HAP-1 (cell line): ENCODE measurements at regions not wholly inside any gene's neighbourhood (a gene's known extent, or its start where the extent isn't known, plus 50 kb on each side); places are given as distances from the start of the nearest gene placed in this dataset.
"Not testable (repeated sequence)": the region's sequence is repeated elsewhere in the genome, so short reads cannot be mapped to it uniquely, and the experiment has no call there.

Source experiments
- DNase-seq, 2 experiments: peaks; one replicate each; pipeline ENCODE4 v3.0.0-alpha.2; 2016 to 2020; ENCODE audit warnings: low spot score in 2 of 2
- H3K27me3 ChIP-seq: fragments of 250-450 bp; sonication (Bioruptor Pico); 2 replicates; pipeline ENCODE4 v1.5.1; 2020; ENCODE audit warnings: low read depth, mild to moderate bottlenecking, moderate library complexity
- H3K36me3 ChIP-seq: fragments of 250-450 bp; sonication (Bioruptor Pico); replicated peaks from 2 replicates; pipeline ENCODE4 v1.5.1; 2020; ENCODE audit warnings: mild to moderate bottlenecking
- H3K4me1 ChIP-seq: fragments of 250-450 bp; sonication (Bioruptor Pico); 2 replicates; pipeline ENCODE4 v1.5.1; 2020; ENCODE audit warnings: mild to moderate bottlenecking
- H3K4me3 ChIP-seq: fragments of 250-450 bp; sonication (Bioruptor Pico); 2 replicates; pipeline ENCODE4 v1.5.1; 2020; ENCODE audit warnings: mild to moderate bottlenecking, moderate library complexity
- H3K9me3 ChIP-seq: fragments of 250-450 bp; sonication (Bioruptor Pico); 2 replicates; pipeline ENCODE4 v1.5.1; 2020; ENCODE audit warnings: mild to moderate bottlenecking, moderate library complexity
- in situ Hi-C: fragments of 300-500 bp; cut with MboI; formaldehyde crosslinking; loops from 3 replicates; pipeline ENCODE4 v1.14.3; 2020; ENCODE audit warnings: low sequenced_read_pairs, inconsistent platforms, mixed read lengths

DNA sequence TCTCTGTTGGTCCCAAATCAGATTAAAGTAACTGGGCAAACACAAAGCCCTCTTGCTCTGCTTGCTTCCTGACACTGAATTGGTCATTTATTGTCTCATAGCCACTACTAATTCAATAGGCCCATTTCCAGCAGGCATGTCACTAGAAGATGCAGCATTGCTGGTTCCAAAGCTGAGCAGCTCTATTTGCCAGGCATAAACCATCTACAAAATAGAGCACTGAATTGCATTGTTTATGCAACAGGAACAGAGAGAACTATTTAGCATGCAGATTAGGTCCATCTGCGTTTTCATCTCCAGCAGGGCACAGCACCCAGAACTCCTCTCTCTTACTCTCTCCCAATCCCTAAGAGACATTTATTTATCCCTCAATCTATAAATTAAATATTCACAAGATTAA, 227.6 kb downstream of the SUCLG1 start:
- in situ Hi-C loops = no loop called here
- H3K4me3 ChIP-seq = no peak overlapping the region
- no peaks in the 10 kb centered on the region for H3K36me3 ChIP-seq
- H3K27me3 ChIP-seq = no peaks in the 10 kb centered on the region
- DNase-seq = no peak
- no peaks in the 10 kb centered on the region for H3K4me1 ChIP-seq
- H3K9me3 ChIP-seq = no peaks in the 10 kb centered on the region

DNA sequence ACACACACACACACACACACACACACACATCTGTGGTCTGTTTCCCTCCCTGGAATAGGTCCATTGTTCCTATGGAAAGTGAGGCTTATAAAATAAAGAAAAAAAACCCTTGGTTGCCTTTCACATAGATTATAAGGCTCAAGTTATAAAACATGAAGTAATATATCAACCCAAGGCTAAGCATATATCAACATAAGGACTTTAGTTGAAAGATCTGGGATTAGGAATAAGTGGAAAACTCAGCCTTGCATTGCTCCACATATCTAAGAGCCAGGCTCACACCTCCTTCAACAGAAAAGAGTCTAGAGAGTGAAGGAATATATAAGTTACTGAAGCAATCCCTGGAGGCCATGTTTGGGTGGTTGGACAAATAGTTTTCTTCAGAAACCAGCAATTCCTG, 235.0 kb downstream of the SUCLG1 start:
- Histone ChIP-seq H3K4me3 (no peak overlapping the region), H3K27me3 (no peaks in the 10 kb centered on the region), H3K36me3 (no peaks in the 10 kb centered on the region), H3K4me1 (no peaks in the 10 kb centered on the region), H3K9me3 (no peaks in the 10 kb centered on the region)
- no peak for DNase-seq
- in situ Hi-C loops = no loop called here

DNA sequence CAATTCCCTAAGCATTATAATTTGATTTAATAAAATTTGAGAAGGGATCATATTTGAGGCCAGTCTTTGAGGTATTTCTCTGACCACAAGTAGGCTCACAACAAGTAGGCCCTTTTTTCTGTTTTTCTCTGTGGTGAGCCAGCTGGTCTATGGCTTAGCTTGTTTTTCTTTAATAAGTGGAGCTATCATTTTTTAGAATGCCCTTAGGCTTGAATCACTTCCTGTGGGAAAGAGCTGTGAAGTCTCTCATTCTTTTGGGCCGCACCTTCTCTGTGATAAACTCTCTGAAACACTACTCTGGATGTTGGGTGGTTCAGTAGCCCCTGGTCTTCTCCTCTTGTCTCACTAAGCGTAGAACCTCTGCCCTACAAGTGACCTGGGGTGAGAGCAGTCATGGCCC, 235.9 kb downstream of the SUCLG1 start:
- no peaks in the 10 kb centered on the region for H3K36me3 ChIP-seq
- no peak overlapping the region for H3K4me3 ChIP-seq
- H3K4me1 ChIP-seq = no peaks in the 10 kb centered on the region
- no peaks in the 10 kb centered on the region for H3K27me3 ChIP-seq
- H3K9me3 ChIP-seq = no peaks in the 10 kb centered on the region
- no peak for DNase-seq
- in situ Hi-C loops = no loop called here

DNA sequence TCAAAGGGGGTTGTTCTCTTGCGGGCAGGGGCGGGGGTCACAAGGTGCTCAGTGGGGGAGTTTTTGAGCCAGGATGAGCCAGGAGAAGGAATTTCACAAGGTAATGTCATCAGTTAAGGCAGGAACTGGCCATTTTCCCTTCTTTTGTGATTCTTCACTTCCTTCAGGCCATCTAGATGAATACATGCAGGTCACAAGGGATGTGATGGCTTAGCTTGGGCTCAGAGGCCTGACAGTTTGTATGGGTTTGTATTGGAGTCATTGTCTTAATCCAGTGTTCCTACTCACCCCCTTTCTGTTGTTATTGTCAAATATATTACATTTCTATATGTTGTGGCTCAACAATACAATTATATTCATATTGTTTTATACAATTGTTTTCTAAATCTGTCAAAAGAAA, 238.0 kb downstream of the SUCLG1 start:
- H3K9me3 ChIP-seq, H3K4me3 ChIP-seq, H3K27me3 ChIP-seq, H3K4me1 ChIP-seq, in situ Hi-C loops, DNase-seq, H3K36me3 ChIP-seq: not testable (repeated sequence)

GRCh38 chr2:84217456-84217855, 241.6 kb downstream of the SUCLG1 start:
- Histone ChIP-seq H3K4me1 (no peaks in the 10 kb centered on the region), H3K9me3 (no peaks in the 10 kb centered on the region), H3K36me3 (no peaks in the 10 kb centered on the region), H3K27me3 (no peaks in the 10 kb centered on the region), H3K4me3 (no peak overlapping the region)
- no peak for DNase-seq
- in situ Hi-C loops = no loop called here

GRCh38 chr2:84214455-84214854, 244.6 kb downstream of the SUCLG1 start:
- in situ Hi-C loops = no loop called here
- no peaks in the 10 kb centered on the region for H3K9me3 ChIP-seq
- no peak overlapping the region for H3K4me3 ChIP-seq
- no peaks in the 10 kb centered on the region for H3K36me3 ChIP-seq
- H3K4me1 ChIP-seq = no peaks in the 10 kb centered on the region
- DNase-seq = no peak
- no peaks in the 10 kb centered on the region for H3K27me3 ChIP-seq

- Histone ChIP-seq H3K4me3 (no peak overlapping the region), H3K4me1 (no peaks in the 10 kb centered on the region), H3K9me3 (no peaks in the 10 kb centered on the region), H3K36me3 (no peaks in the 10 kb centered on the region), H3K27me3 (no peaks in the 10 kb centered on the region)
- DNase-seq = no peak
- in situ Hi-C loops = no loop called here
Observed at GRCh38 chr2:84212611-84213314, 246.3 kb downstream of the SUCLG1 start.

GRCh38 chr2:84209941-84210340, 249.1 kb downstream of the SUCLG1 start:
- no peaks in the 10 kb centered on the region for H3K4me1 ChIP-seq
- no peaks in the 10 kb centered on the region for H3K9me3 ChIP-seq
- no peaks in the 10 kb centered on the region for H3K36me3 ChIP-seq
- H3K27me3 ChIP-seq = no peaks in the 10 kb centered on the region; the same call in 1 of the 2 replicates
- in situ Hi-C loops = no loop called here
- no peak for DNase-seq
- no peak overlapping the region for H3K4me3 ChIP-seq

DNA sequence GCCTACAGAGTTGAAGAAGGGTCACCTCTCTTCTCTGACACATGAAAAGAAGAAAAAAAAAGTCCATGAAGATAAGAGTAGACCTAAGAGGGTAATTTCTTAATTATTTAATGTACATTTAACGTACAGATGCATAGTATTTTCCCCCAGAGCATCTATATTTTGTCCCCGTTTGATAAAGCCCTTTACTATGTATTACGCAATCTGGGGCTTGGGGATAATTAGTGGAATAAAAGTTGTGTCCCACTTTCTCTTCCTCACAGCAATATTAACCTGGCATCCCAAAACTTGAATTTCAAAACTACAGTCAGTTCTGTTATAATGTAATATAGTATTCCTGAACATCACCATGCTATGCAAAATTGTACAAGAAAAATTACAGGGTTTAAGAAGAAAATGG, 254.1 kb downstream of the SUCLG1 start:
- no peak overlapping the region for H3K4me3 ChIP-seq
- H3K4me1 ChIP-seq = no peaks in the 10 kb centered on the region
- no peaks in the 10 kb centered on the region for H3K9me3 ChIP-seq
- DNase-seq = no peak
- in situ Hi-C loops = no loop called here
- no peaks in the 10 kb centered on the region for H3K36me3 ChIP-seq
- H3K27me3 ChIP-seq = no peaks in the 10 kb centered on the region; the same call in 1 of the 2 replicates

DNA sequence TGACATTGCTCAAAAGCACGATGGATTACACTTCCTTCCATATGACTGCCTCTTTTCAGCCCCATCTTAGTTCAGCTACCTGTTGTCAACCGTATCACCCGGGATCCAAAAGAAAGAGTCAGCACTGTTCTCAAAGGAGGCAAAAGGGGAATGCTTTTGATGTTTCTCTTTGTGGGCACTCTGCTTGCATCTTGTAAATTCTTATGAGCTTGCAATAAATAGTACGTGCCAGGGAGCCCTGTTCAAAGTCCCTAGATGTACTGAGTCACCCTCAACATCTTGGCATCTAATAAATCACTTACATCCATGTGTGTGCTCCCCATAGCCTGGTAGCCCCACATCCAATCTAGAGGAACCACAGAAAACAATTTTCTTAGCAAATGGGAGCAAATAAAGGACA, 256.9 kb downstream of the SUCLG1 start:
- Histone ChIP-seq H3K4me1 (no peaks in the 10 kb centered on the region), H3K9me3 (no peaks in the 10 kb centered on the region), H3K4me3 (no peak overlapping the region), H3K27me3 (no peaks in the 10 kb centered on the region; the same call in 1 of the 2 replicates), H3K36me3 (no peaks in the 10 kb centered on the region)
- no peak for DNase-seq
- in situ Hi-C loops = no loop called here

DNA sequence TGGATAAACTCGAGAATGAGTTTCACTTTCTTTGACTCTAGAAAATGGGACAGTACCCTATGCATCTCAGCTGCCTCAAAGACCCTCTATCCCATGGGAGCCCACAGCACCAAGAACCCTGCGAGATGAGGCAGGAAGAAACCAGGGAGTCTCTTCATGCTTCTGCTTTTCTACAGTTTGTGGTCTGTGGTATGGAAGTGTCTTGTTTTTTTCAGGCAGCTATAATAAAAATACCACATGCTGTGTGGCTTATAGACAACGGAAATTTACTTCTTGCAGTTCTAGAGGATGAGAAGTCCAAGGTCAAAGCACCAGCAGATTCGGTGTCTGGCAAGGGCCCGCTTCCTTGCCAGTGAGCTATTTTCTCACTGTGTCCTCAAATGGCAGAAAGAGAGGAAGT, 257.9 kb downstream of the SUCLG1 start:
- H3K4me1 ChIP-seq = no peaks in the 10 kb centered on the region
- H3K36me3 ChIP-seq = no peaks in the 10 kb centered on the region
- in situ Hi-C loops = no loop called here
- no peaks in the 10 kb centered on the region for H3K9me3 ChIP-seq
- no peak overlapping the region for H3K4me3 ChIP-seq
- DNase-seq = no peak
- no peaks in the 10 kb centered on the region for H3K27me3 ChIP-seq

DNA sequence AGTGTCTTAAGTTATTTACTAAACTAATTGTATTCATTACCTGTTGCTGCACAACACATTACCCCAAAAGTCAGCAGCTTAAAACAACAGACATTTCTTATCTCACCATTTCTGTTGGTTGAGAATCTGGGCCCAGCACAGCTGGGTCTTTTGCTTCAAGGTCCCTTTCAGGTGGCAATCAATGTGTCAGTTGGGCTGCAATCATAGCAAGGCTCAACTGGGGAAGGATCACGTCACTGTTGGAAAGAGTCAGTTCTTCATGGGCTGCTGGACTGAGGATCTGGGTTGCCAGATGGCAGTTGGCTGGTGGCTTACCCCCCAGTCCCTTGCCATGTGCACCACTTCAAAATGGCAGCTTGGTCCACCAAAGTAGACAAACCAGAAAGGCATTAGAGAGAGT, 261.2 kb downstream of the SUCLG1 start:
- in situ Hi-C loops = no loop called here
- H3K27me3 ChIP-seq = no peaks in the 10 kb centered on the region

DNA sequence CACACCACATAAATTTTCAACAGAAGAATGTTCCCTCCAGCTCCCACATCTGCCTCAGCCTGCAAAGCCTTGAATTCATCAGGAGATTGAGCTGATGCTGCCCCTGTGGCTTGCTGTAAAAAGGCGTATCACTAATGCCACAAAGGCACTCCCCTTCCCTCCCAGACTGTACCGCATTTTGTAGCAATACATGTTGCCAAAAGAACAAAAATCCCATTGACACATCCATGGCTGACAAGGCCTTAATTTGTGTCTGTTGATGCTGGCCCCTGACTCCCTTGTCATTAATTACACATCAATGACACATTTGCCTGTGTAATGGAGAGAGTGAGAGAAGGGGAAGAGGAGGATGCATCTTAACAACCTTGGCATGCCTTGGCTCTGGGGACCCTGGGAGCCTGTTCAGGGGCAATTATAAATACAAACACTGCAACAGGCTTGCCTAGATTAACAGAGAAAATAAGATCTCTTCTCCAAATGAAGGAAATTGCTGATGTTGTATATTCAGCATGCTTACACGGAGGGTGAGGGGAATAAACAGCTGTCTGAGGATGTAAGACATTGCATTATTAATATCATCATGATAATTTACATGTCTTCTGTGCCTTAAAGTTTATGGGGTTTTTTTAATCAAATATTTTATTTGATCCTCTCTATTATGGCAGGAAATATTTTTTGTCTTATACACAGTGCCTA, 264.0 kb downstream of the SUCLG1 start:
- DNase-seq = no peak
- no peaks in the 10 kb centered on the region for H3K4me1 ChIP-seq
- in situ Hi-C loops = no loop called here

More for the DNA sequence above, 261.2 kb downstream of the SUCLG1 start:
- no peaks in the 10 kb centered on the region for H3K36me3 ChIP-seq
- H3K4me1 ChIP-seq = no peaks in the 10 kb centered on the region
- H3K9me3 ChIP-seq = no peaks in the 10 kb centered on the region
- no peak overlapping the region for H3K4me3 ChIP-seq
- no peak for DNase-seq

GRCh38 chr2:84194181-84194580, 264.9 kb downstream of the SUCLG1 start:
- Histone ChIP-seq H3K36me3 (no peaks in the 10 kb centered on the region), H3K4me1 (no peaks in the 10 kb centered on the region), H3K9me3 (no peaks in the 10 kb centered on the region), H3K4me3 (no peak overlapping the region), H3K27me3 (no peaks in the 10 kb centered on the region)
- no peak for DNase-seq
- in situ Hi-C loops = no loop called here

More for the DNA sequence above, 264.0 kb downstream of the SUCLG1 start:
- Histone ChIP-seq H3K36me3 (no peaks in the 10 kb centered on the region), H3K4me3 (no peak overlapping the region), H3K9me3 (no peaks in the 10 kb centered on the region), H3K27me3 (no peaks in the 10 kb centered on the region)
